ENCODE measurements at regions not wholly inside any gene's neighbourhood (a gene's known extent, or its start where the extent isn't known, plus 50 kb on each side); places are given as distances from the start of the nearest gene placed in this dataset.

- no peak for DNase-seq
Observed at GRCh38 chr16:61596655-61597054, 439.6 kb downstream of the CDH8 start.

- no peak for DNase-seq
Observed at GRCh38 chr16:61595605-61596004, 440.6 kb downstream of the CDH8 start.

- DNase-seq = no peak
Observed at GRCh38 chr16:61590577-61590976, 445.7 kb downstream of the CDH8 start.

GRCh38 chr16:61587526-61587925 lies 448.7 kb downstream of the CDH8 start:
- no peak for DNase-seq

GRCh38 chr16:61581417-61582046 lies 454.7 kb downstream of the CDH8 start:
- DNase-seq = no peak

GRCh38 chr16:61580579-61580978 lies 455.7 kb downstream of the CDH8 start:
- DNase-seq = no peak

GRCh38 chr16:61579195-61579594 lies 457.0 kb downstream of the CDH8 start:
- DNase-seq = no peak

- DNase-seq = no peak
Observed at GRCh38 chr16:61576476-61576875, 459.8 kb downstream of the CDH8 start.

- DNase-seq = no peak
Observed at GRCh38 chr16:61575617-61576016, 460.6 kb downstream of the CDH8 start.

GRCh38 chr16:61569028-61569427 lies 467.2 kb downstream of the CDH8 start:
- no peak for DNase-seq

GRCh38 chr16:61564716-61565115 lies 471.5 kb downstream of the CDH8 start:
- no peak for DNase-seq

- no peak for DNase-seq
Observed at GRCh38 chr16:61555718-61556441, 480.4 kb downstream of the CDH8 start.

GRCh38 chr16:61549327-61549726 lies 486.9 kb downstream of the CDH8 start:
- DNase-seq = no peak

- DNase-seq = no peak
Observed at GRCh38 chr16:61547626-61548025, 488.6 kb downstream of the CDH8 start.

- DNase-seq = no peak
Observed at GRCh38 chr16:61544165-61544564, 492.1 kb downstream of the CDH8 start.

GRCh38 chr16:61540216-61540615 lies 496.0 kb downstream of the CDH8 start:
- DNase-seq = no peak

- no peak for DNase-seq
Observed at GRCh38 chr16:61530697-61531096, 505.5 kb downstream of the CDH8 start.

- no peak for DNase-seq
Observed at GRCh38 chr16:61500851-61501250, 535.4 kb downstream of the CDH8 start.

GRCh38 chr16:61480250-61480649 lies 556.0 kb downstream of the CDH8 start:
- DNase-seq = no peak

GRCh38 chr16:61471737-61472136 lies 564.5 kb downstream of the CDH8 start:
- DNase-seq = no peak

GRCh38 chr16:61471023-61471422 lies 565.2 kb downstream of the CDH8 start:
- DNase-seq = no peak

- no peak for DNase-seq
Observed at GRCh38 chr16:61465285-61465684, 571.0 kb downstream of the CDH8 start.

- no peak for DNase-seq
Observed at GRCh38 chr16:61460020-61460419, 576.2 kb downstream of the CDH8 start.

- DNase-seq = no peak
Observed at GRCh38 chr16:61435346-61435745, 600.9 kb downstream of the CDH8 start.

GRCh38 chr16:61432421-61432820 lies 603.8 kb downstream of the CDH8 start:
- no peak for DNase-seq

Data from RPMI8226 (cell line).